CD4-positive, alpha-beta T cell treated with Interleukin-4 for 4 hours (primary cell): ENCODE measurements at regions not wholly inside any gene's neighbourhood (a gene's known extent, or its start where the extent isn't known, plus 50 kb on each side); places are given as distances from the start of the nearest gene placed in this dataset.

Experiments
- DNase-seq: peaks from one replicate; pipeline ENCODE4 v3.0.0-alpha.2; 2020

DNA sequence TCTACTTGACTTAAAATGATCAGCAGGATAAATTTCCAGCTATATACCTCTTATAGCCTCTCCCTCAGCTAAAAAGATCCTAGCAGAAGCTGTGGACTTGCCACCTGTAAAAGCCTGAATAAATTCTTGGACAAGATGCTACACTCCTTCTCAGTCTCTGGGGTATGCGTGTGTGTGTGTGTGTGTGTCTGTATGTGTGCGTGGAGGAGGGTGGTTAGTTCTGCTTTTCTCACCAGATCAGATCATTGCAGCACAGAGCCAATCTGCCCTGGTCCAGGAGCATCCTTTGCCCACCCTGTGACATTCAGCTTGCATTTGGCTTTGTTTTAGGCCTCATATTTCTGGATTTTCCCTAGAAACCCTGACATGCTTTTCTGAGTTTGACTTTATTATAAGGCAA, 438.3 kb downstream of the RFC3 start:
- no peak for DNase-seq

GRCh38 chr13:34257966-34258365, 440.0 kb downstream of the RFC3 start:
- no peak for DNase-seq

- DNase-seq: no peak
Measured at GRCh38 chr13:34258646-34259386, 440.9 kb downstream of the RFC3 start.

- no peak for DNase-seq
Measured at GRCh38 chr13:34263681-34264080, 445.7 kb downstream of the RFC3 start.

GRCh38 chr13:34265046-34265679, 447.2 kb downstream of the RFC3 start:
- no peak for DNase-seq

- DNase-seq: no peak
Measured at GRCh38 chr13:34276764-34277163, 458.8 kb downstream of the RFC3 start.

DNA sequence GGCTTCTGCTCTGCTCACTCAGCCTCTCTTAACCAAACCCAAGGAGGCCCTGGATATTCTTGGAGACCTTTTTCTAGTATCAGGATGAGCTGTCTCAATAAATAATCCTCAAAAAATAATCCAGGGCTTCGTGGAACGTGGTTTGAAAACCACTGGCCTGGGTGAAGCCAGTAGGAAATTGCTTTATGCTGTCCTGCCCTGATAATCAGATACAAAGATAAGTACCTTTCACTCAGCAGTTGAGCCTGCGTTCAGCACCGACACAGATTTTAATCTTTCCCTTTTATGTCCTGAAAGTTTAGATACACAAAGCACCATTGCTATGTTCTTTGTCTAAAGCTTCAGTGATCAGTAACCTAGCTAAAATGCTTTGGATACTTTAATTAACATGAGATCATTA, 460.0 kb downstream of the RFC3 start:
- no peak for DNase-seq

DNA sequence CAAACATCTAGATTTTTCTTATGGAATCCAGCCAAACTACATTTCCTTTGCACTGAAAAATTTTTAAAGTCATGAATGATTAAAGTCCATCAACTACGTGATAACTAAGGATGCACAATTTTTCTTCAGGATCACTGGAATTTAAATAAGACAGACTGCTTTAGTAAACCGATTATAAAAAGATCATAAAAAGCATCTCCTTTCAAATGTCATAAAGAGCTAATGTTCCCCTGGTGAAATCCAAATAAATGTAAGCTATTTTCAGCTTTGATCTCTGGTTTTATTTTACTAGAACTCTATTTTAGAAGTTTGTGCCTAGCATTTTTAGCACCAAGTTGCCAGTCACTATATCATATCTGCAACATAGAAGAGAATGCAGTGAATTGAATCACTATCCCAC, 460.8 kb downstream of the RFC3 start:
- no peak for DNase-seq

DNA sequence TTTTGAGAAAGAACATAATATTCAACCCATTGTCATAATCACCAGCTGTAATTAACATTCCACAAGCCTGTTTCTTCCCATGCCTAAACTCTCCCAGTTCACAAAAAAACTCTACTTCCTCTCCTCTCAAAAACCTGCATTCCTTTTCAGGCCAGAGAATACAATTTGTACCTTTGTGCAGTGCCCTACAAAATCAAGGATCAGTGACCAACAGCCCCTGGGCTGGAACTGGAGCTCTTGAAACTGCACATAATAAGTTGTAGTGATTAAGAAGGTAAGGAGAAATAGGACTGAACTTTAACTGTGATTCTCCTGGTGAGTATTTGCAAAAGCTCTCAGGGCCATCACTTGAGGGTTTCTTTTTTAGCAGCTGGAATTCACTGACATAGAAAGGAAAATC, 472.7 kb downstream of the RFC3 start:
- no peak for DNase-seq

- no peak for DNase-seq
Measured at GRCh38 chr13:34294483-34295129, 476.7 kb downstream of the RFC3 start.

- DNase-seq: no peak
Measured at GRCh38 chr13:34300559-34300958, 482.6 kb downstream of the RFC3 start.

GRCh38 chr13:34302596-34302995, 484.6 kb downstream of the RFC3 start:
- no peak for DNase-seq

DNA sequence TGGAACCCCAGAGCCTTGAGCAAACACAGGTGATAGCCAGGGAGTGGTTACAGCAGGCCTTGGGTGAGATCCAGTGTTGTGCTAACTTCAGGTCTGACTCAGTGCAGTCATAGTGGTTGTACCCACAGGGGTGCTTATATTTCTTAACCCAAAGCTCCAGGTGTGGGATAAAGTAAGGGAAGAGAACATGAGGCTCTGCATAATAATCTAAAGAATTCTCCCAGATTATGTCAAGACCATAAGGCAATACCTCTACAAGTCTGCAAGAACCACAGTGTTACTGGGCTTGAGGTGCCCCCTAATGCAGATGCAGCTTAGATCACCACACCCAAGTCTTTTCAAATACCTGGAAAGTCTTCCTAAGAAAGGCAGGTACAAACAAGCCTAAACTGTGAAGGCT, 485.4 kb downstream of the RFC3 start:
- DNase-seq: no peak

DNA sequence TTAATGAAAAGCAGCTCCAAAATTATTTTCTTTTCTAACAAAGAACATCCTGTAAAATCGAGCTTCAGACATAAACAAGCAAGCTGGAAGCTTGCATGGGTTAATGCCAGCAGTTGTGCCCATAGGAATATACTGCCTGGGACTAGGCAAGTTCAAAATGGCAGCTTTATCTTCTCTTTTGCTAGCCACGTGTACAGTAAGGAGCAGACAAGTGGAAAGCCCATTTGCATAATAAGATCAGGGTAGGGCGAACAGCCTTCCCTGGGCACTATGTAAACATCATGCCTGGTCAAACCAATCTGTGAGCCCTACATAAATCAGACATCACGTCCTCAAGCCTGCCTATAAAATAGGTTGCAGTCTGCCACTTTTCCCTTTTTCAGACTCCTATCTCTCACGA, 489.7 kb downstream of the RFC3 start:
- no peak for DNase-seq

DNA sequence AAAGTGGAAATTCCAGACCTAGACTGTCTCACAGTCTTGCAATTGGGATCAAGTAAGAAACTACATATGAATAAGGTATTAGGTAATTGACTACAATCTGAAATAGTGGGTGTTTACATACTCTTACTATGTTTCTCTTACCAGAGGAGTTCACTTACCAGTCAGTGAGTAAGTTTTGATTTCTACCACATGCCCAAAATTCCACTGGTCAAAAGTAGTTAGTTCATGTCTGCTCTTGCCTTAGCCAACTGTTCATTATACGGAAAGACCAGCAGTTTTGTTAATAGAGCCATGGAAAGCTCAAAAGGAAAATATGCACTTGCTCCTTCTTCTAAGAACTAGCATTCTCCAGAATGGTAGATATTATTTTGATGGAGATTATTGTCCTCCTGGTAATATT, 490.8 kb downstream of the RFC3 start:
- DNase-seq: no peak

- no peak for DNase-seq
Measured at GRCh38 chr13:34310539-34310938, 492.6 kb downstream of the RFC3 start.

- DNase-seq: no peak
Measured at GRCh38 chr13:34311251-34311650, 493.3 kb downstream of the RFC3 start.

DNA sequence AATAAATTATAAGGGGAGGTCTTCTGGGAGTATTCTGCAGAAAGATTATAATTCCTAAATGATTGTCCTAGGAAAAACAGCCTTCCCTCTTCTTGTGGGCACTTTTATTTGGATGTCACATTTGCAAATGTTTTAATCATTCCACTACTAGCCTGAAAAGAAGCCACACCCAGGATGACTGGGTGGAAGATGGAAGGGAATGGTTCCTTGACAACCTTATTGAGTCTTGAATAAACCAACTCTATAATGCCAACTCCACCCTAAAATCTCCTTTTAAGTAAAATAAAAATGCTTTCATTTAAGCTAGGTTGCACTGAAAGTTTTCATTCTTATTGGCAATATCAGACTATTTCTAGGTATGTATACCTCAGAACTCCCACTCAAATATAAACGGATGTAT, 494.6 kb downstream of the RFC3 start:
- no peak for DNase-seq

DNA sequence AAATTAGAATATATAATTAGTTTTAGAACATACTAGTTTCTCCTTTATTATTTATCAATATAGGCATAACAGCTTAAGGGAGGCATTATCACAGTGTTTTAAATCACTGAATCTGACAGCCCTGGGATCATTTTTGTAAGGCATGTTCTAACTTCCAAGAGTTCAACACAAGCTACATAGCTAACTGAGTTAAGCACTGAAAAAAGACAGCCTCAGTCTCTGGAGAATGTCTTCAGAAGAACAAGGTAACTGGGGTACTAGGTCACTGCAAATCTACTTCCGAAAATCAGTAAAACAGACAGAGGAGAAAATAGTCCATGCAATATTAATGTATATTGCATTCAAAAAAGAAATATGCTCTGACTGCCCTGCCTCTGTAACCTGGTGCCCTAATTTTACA, 502.1 kb downstream of the RFC3 start:
- DNase-seq: no peak

GRCh38 chr13:34322014-34322742, 504.2 kb downstream of the RFC3 start:
- no peak for DNase-seq

GRCh38 chr13:34322743-34323074, 504.8 kb downstream of the RFC3 start:
- no peak for DNase-seq

DNA sequence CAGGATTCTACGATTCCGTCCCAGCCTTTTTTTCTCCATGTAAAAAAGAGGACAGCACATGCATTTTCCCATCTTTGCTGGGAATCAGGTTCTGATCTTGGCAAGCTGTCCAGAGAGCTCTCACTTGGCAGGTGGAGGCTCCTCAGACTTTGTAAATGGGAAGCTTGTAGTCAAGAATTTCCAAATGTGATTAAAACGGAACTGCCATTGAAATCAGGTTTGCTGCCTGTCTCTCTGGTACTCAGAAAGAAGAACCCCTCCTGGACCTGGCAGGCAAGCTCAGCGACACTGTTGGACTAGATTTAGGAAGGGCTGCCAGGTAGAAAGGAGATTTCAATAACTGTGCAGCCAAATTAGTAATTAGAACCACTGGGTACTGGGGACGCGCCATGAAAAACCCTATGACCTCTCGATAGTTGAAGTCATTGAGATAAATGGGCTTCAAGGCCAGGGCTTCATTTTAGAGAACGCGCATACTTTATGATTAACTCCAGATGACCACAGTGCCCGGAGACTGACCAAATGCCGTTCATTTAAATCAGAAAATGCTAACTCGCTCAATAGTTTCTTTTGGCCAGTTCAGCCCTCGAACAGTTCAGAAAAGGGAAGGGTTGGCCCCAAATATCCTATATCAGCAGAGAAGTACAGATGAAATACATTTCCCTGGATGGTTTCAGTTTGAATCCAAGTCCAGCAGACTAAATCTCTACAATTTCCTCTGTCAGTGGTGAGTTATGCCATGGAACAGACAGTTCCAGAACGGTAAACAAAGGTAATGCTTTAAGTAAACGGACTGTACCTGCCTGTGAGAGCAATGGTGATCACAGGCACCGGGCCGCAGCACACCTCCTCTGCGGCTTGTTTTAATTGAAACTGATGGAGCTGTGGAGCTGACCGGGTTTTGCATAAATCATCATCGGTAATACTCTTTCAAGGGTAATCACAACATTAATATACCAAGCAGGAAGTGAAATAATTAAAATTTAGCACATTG, 517.4 kb downstream of the RFC3 start:
- DNase-seq: no peak

GRCh38 chr13:34338102-34338501, 520.2 kb downstream of the RFC3 start:
- no peak for DNase-seq
